ENCODE measurements at regions not wholly inside any gene's neighbourhood (a gene's known extent, or its start where the extent isn't known, plus 50 kb on each side); places are given as distances from the start of the nearest gene placed in this dataset.

GRCh38 chr5:9785751-9786150 lies 155.6 kb upstream of the TAS2R1 start:
- 70% methylated on average over 1 of the region's 2 CpGs for WGBS (ENCODE audit: insufficient coverage)
- no peaks in the 10 kb centered on the region for H4K20me1 ChIP-seq (ENCODE audit: insufficient read depth, low read length)
- DNase-seq = no peak
- intact Hi-C loops (cut with micrococcal nuclease) = no loop called here
- peaks cover 0 to 5% (median 1%) of the 10 kb centered on the region in 3 donors for H3K27me3 Mint-ChIP-seq (ENCODE audit: low read depth in 3 of 3)
- no peaks in the 10 kb centered on the region for H3K36me3 ChIP-seq (replicated peaks in 1 of 2; ENCODE audit: control insufficient read depth in 1 of 2, insufficient read depth in 2 of 2, low read length in 2 of 2)
- H3K27ac ChIP-seq (ENCODE audit: low read depth in 1 of 2, low read length in 2 of 2) = no peak overlapping the region
- no peak for TF ChIP-seq CTCF (IDR thresholded peaks at IDR 0.05)
- H3K4me3 ChIP-seq (replicated peaks in 1 of 3; ENCODE audit: low read depth in 2 of 3, low read length in 3 of 3) = no peak overlapping the region
- no peaks in the 10 kb centered on the region for H3K79me2 ChIP-seq (ENCODE audit: insufficient read depth, low read length)
- no peak overlapping the region for H3K4me2 ChIP-seq (replicated peaks; ENCODE audit: extremely low read depth, low read length, poor library complexity, severe bottlenecking)
- no peak overlapping the region for H3K9ac ChIP-seq (ENCODE audit: insufficient read depth, low read length, poor library complexity, severe bottlenecking)
- H2AFZ ChIP-seq (ENCODE audit: insufficient read depth, low read depth, low read length, poor library complexity, severe bottlenecking) = no peak overlapping the region
- H3K36me3 Mint-ChIP-seq = no peaks in the 10 kb centered on the region
- H3K4me3 Mint-ChIP-seq = no peak overlapping the region
- H3K27me3 ChIP-seq (ENCODE audit: control insufficient read depth in 2 of 2, insufficient read depth in 2 of 2, low read length in 2 of 2) = no peaks in the 10 kb centered on the region
- no peaks in the 10 kb centered on the region for H3K4me1 ChIP-seq (ENCODE audit: control insufficient read depth in 1 of 2, insufficient read depth in 2 of 2, low read length in 2 of 2)
- peaks cover 0 to 11% of the 10 kb centered on the region in 2 donors for H3K9me3 ChIP-seq (replicated peaks in 1 of 2; ENCODE audit: control insufficient read depth in 1 of 2, insufficient read depth in 1 of 2, low read length in 2 of 2)
- no peaks in the 10 kb centered on the region for H3K4me1 Mint-ChIP-seq
- peaks cover 0 to 13% (median 6%) of the 10 kb centered on the region in 7 donors for H3K9me3 Mint-ChIP-seq
- no peak overlapping the region for H3K27ac Mint-ChIP-seq

GRCh38 chr5:9784231-9784630 lies 154.1 kb upstream of the TAS2R1 start:
- no peak for DNase-seq
- no peaks in the 10 kb centered on the region for H3K4me1 Mint-ChIP-seq
- peaks cover 0 to 16% of the 10 kb centered on the region in 2 donors for H3K9me3 ChIP-seq (replicated peaks in 1 of 2; ENCODE audit: control insufficient read depth in 1 of 2, insufficient read depth in 1 of 2, low read length in 2 of 2)
- H4K20me1 ChIP-seq (ENCODE audit: insufficient read depth, low read length) = no peaks in the 10 kb centered on the region
- intact Hi-C loops (cut with micrococcal nuclease) = no loop called here
- no peaks in the 10 kb centered on the region for H3K4me1 ChIP-seq (ENCODE audit: control insufficient read depth in 1 of 2, insufficient read depth in 2 of 2, low read length in 2 of 2)
- no peak overlapping the region for H3K9ac ChIP-seq (ENCODE audit: insufficient read depth, low read length, poor library complexity, severe bottlenecking)
- 100% methylated on average over 2 of the region's 2 CpGs for WGBS (ENCODE audit: insufficient coverage)
- H3K27me3 ChIP-seq (ENCODE audit: control insufficient read depth in 2 of 2, insufficient read depth in 2 of 2, low read length in 2 of 2) = no peaks in the 10 kb centered on the region
- H3K4me2 ChIP-seq (replicated peaks; ENCODE audit: extremely low read depth, low read length, poor library complexity, severe bottlenecking) = no peak overlapping the region
- TF ChIP-seq CTCF (IDR thresholded peaks at IDR 0.05) = no peak
- no peak overlapping the region for H3K4me3 ChIP-seq (replicated peaks in 1 of 3; ENCODE audit: low read depth in 2 of 3, low read length in 3 of 3)
- no peak overlapping the region for H3K27ac ChIP-seq (ENCODE audit: low read depth in 1 of 2, low read length in 2 of 2)
- H3K27ac Mint-ChIP-seq = no peak overlapping the region
- no peaks in the 10 kb centered on the region for H3K36me3 ChIP-seq (replicated peaks in 1 of 2; ENCODE audit: control insufficient read depth in 1 of 2, insufficient read depth in 2 of 2, low read length in 2 of 2)
- H3K4me3 Mint-ChIP-seq = no peak overlapping the region
- no peaks in the 10 kb centered on the region for H3K79me2 ChIP-seq (ENCODE audit: insufficient read depth, low read length)
- peaks cover 0 to 5% (median 1%) of the 10 kb centered on the region in 3 donors for H3K27me3 Mint-ChIP-seq (ENCODE audit: low read depth in 3 of 3)
- no peaks in the 10 kb centered on the region for H3K36me3 Mint-ChIP-seq
- no peak overlapping the region for H2AFZ ChIP-seq (ENCODE audit: insufficient read depth, low read depth, low read length, poor library complexity, severe bottlenecking)
- H3K9me3 Mint-ChIP-seq = peaks cover 0 to 12% (median 8%) of the 10 kb centered on the region in 7 donors
